K562 (cell line): ENCODE measurements at regions not wholly inside any gene's neighbourhood (a gene's known extent, or its start where the extent isn't known, plus 50 kb on each side); places are given as distances from the start of the nearest gene placed in this dataset.
"Not testable (repeated sequence)": the region's sequence is repeated elsewhere in the genome, so short reads cannot be mapped to it uniquely, and the experiment has no call there.

Experiments
- ATAC-seq: fragments of 200-7000 bp; cut with Tn5 transposase; 3 replicates; pipeline ENCODE4 v1.9.1; 2020; ENCODE audit warnings: moderate library complexity
- BruUV-seq: library from RNA; stranded (reverse); fragments of 400-500 nt; replicated peaks from 2 replicates; lab custom pipeline; 2021; lab: Mats Ljungman, UMichigan
- CTCF ChIA-PET: fragments of 300-600 bp; formaldehyde crosslinking; extraction: SDS; loops from one replicate; lab custom pipeline; 2021; ENCODE audit warnings: low intra/inter-chr PET ratio; lab: Yijun Ruan, JAX
- POLR2A ChIA-PET: fragments of 300-600, 350-650 bp; sonication (Branson Sonifier 250); formaldehyde crosslinking; extraction: SDS; loops from one replicate; lab custom pipeline; 2021; ENCODE audit warnings: antibody characterized with exemption, inconsistent platforms; lab: Yijun Ruan, JAX
- DNase-seq, 4 experiments: peaks; one replicate each; pipeline versions ENCODE4 v3.0.0 to v3.0.0-alpha.2; 2011 to 2018; ENCODE audit warnings: low spot score in 3 of 4, mixed read lengths in 3 of 4; ENCODE audit errors: extremely low read depth in 1 of 4
- FAIRE-seq: peaks from 2 replicates; lab custom pipeline; 2011; peaks lifted over from hg19 to GRCh38; lab: Jason Lieb, UNC
- H2AFZ ChIP-seq: 2 replicates; pipeline ENCODE4 v1.6.0; 2011; ENCODE audit warnings: low read depth, low read length, control low read depth, inconsistent platforms
- H3K27ac ChIP-seq: fragments of 200-600 bp; 3 replicates; pipeline ENCODE4 v1.8.0; 2011; ENCODE audit warnings: low read depth, mild to moderate bottlenecking, control low read depth, inconsistent platforms, low read length, moderate library complexity, mixed read lengths; ENCODE audit errors: extremely low read depth
- H3K27me3 ChIP-seq, 2 experiments: fragments of 300-600 bp in 1 of 2; 2 replicates in 1 of 2; 3 replicates in 1 of 2; pipeline versions ENCODE4 v1.6.0 to v1.8.0; 2011; ENCODE audit warnings: inconsistent platforms in 2 of 2, low read length in 2 of 2, mild to moderate bottlenecking in 1 of 2, mixed read lengths in 1 of 2, moderate library complexity in 1 of 2; ENCODE audit not compliant: control insufficient read depth in 2 of 2, insufficient read depth in 2 of 2
- H3K36me3 ChIP-seq: fragments of 300-600 bp; 3 replicates; pipeline ENCODE4 v1.8.0; 2011; ENCODE audit warnings: mild to moderate bottlenecking, low read length, inconsistent platforms; ENCODE audit not compliant: control insufficient read depth, insufficient read depth
- H3K4me1 ChIP-seq, 2 experiments: fragments of 200-600 bp in 1 of 2; replicated peaks in 1 of 2; 2 replicates in 1 of 2; 3 replicates in 1 of 2; pipeline versions ENCODE4 v1.5.1 to v1.8.0; 2011; ENCODE audit warnings: inconsistent platforms in 2 of 2, low read length in 2 of 2, mild to moderate bottlenecking in 1 of 2, mixed read lengths in 1 of 2, moderate library complexity in 1 of 2; ENCODE audit not compliant: control insufficient read depth in 2 of 2, insufficient read depth in 2 of 2
- H3K4me2 ChIP-seq: 2 replicates; pipeline ENCODE4 v1.6.1; 2011; ENCODE audit warnings: low read length, control low read depth, inconsistent platforms, mixed read lengths; ENCODE audit not compliant: insufficient read depth
- H3K4me3 ChIP-seq: fragments of 200-600 bp; sonication (generic), shearing (Covaris generic); 2 replicates; pipeline ENCODE4 v1.5.1; 2016; ENCODE audit warnings: control low read depth, inconsistent platforms
- H3K79me2 ChIP-seq: fragments of 200-600 bp; 3 replicates; pipeline ENCODE4 v1.8.0; 2011; ENCODE audit warnings: low read length, inconsistent platforms; ENCODE audit not compliant: control insufficient read depth, insufficient read depth
- H3K9ac ChIP-seq, 2 experiments: 2 replicates each; pipeline versions ENCODE4 v1.6.0 to v1.6.1; 2011; ENCODE audit warnings: low read depth in 2 of 2, low read length in 2 of 2, control low read depth in 1 of 2, inconsistent platforms in 1 of 2, mild to moderate bottlenecking in 1 of 2, mixed read lengths in 1 of 2; ENCODE audit not compliant: insufficient read depth in 1 of 2
- H3K9me1 ChIP-seq: one replicate; pipeline ENCODE4 v1.6.0; 2011; ENCODE audit warnings: inconsistent platforms, mild to moderate bottlenecking, low read length, moderate library complexity; ENCODE audit not compliant: control insufficient read depth, insufficient read depth
- H3K9me3 ChIP-seq: replicated peaks from 2 replicates; pipeline ENCODE4 v1.5.1; 2011; ENCODE audit warnings: low read depth, low read length, inconsistent platforms; ENCODE audit not compliant: control insufficient read depth, insufficient read depth
- H4K20me1 ChIP-seq: replicated peaks from 2 replicates; pipeline ENCODE4 v1.6.1; 2011; ENCODE audit warnings: low read length, inconsistent platforms, mixed read lengths; ENCODE audit not compliant: control insufficient read depth, insufficient read depth
- ETS2 ChIP-seq: IDR thresholded peaks from 2 replicates; pipeline ENCODE4 v1.6.1; 2016; ENCODE audit warnings: borderline replicate concordance, missing genetic modification characterization, mild to moderate bottlenecking, moderate library complexity, missing compliant biosample characterization; ENCODE audit not compliant: poor library complexity, severe bottlenecking
- HDAC3 ChIP-seq: fragments of 450-650 bp; IDR thresholded peaks from 2 replicates; pipeline ENCODE4 v1.6.1; 2018; ENCODE audit warnings: borderline replicate concordance, mild to moderate bottlenecking, moderate library complexity; ENCODE audit not compliant: partially characterized antibody
- WGBS: fragments of 100-300 bp; shearing (Covaris generic); methylation state at CpG from one replicate; pipeline ENCODE4 v1.1.6; 2016; ENCODE audit warnings: low coverage, mixed read lengths; ENCODE audit not compliant: insufficient coverage; ENCODE audit errors: missing lambda C conversion rate; 5-methylcytosine and 5-hydroxymethylcytosine counted together
- in situ Hi-C: fragments of 300-500 bp; cut with MboI; formaldehyde crosslinking; loops from 4 replicates; pipeline ENCODE4 v1.15.0; 2018; ENCODE audit warnings: inconsistent platforms, mixed read lengths
- intact Hi-C: fragments of 100-400 bp; cut with micrococcal nuclease; formaldehyde crosslinking; loops from 2 replicates; pipeline ENCODE4 v1.14.2; 2022

GRCh38 chr6:147961481-147962141, 381.0 kb upstream of the SASH1 start:
- Histone ChIP-seq H3K9ac (no peak overlapping the region), H3K79me2 (no peaks in the 10 kb centered on the region), H3K9me3 (no peaks in the 10 kb centered on the region), H3K9me1 (no peaks in the 10 kb centered on the region), H4K20me1 (no peaks in the 10 kb centered on the region), H2AFZ (no peak overlapping the region), H3K27me3 (no peaks in the 10 kb centered on the region), H3K27ac (no peak overlapping the region), H3K36me3 (no peaks in the 10 kb centered on the region), H3K4me2 (no peak overlapping the region), H3K4me3 (no peak overlapping the region), H3K4me1 (no peaks in the 10 kb centered on the region)
- ATAC-seq (no peak), FAIRE-seq (no peak), DNase-seq (no peak)
- no TSS peak for BruUV-seq
- TF ChIP-seq ETS2 (tag) (no peak), HDAC3 (no peak)
- 36% methylated on average over 2 of the region's 2 CpGs for WGBS
- intact Hi-C loops, result no loop called here
- in situ Hi-C loops, result no loop called here
- CTCF ChIA-PET, result no interaction called here
- POLR2A ChIA-PET, result interaction anchor here (0.6 kb wide), 1 partner anchor 245 kb away, joined by 4 read pairs; no protein-coding TSS in a partner anchor

GRCh38 chr6:147965448-147965847, 377.2 kb upstream of the SASH1 start:
- H3K36me3 ChIP-seq, H3K9me3 ChIP-seq, CTCF ChIA-PET, H4K20me1 ChIP-seq, H2AFZ ChIP-seq, H3K4me2 ChIP-seq, in situ Hi-C loops, FAIRE-seq, DNase-seq, POLR2A ChIA-PET, ATAC-seq, H3K4me3 ChIP-seq, H3K9me1 ChIP-seq, intact Hi-C loops, H3K9ac ChIP-seq, H3K79me2 ChIP-seq, H3K27me3 ChIP-seq, H3K27ac ChIP-seq, BruUV-seq, H3K4me1 ChIP-seq: not testable (repeated sequence)
- 50% methylated on average over 2 of the region's 3 CpGs for WGBS
